ENCODE measurements at regions not wholly inside any gene's neighbourhood (a gene's known extent, or its start where the extent isn't known, plus 50 kb on each side); places are given as distances from the start of the nearest gene placed in this dataset.
"Not testable (repeated sequence)": the region's sequence is repeated elsewhere in the genome, so short reads cannot be mapped to it uniquely, and the experiment has no call there.

DNA sequence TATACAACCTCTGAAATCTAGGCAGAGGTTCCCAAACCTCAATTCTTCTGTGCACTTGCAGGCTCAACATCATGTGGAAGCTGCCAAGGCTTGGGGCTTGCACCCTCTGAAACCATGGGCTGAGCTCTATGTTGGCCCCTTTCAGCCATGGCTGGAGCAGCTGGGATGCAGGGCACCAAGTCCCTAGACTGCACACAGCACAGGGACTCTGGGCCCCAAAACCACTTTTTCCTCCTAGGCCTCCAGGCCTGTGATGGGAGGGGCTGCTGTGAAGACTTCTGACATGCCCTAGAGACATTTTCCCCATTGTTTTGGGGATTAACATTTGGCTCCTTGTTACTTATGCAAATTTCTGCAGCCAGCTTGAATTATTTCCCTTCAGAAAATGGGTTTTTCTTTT lies 250.4 kb downstream of the ERMARD start:
- not testable (repeated sequence) for DNase-seq

DNA sequence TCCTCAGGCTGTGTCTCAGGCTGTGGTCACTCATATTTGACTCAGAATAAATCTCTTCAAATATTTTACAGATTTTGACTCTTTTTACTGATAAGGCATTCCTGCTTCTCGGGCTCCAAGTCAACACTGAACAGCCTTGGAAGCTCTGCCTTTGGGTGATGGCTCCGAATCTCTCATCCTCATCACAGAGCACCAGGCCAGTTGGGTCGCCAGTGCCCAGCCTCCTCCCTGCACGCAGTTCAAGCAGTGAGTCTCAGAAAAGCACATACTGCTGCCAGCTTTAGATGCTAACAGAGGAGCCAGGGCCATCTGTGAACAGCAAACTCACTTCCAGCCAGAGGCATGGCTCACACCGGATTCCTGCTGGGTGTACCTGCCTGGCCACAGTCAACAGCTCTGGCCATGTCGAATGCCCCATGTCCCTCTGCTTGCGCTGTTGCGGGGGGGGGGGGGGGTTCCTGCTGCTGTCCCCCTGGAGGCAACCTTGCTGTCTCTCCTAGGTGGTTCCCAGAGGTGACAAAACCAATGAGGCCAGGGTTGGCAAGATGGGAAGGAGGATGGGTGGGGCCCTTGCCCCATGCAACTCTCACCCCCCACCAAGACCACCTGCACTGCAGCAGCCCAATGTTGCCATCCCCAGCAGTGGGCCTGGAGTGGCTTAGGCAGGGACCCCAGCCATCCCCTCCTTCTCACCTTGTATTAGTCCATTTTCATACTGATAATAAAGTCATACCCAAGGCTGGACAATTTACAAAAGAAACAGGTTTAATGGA lies 248.8 kb downstream of the ERMARD start:
- no peak for DNase-seq

GRCh38 chr6:169999367-169999766 lies 247.9 kb downstream of the ERMARD start:
- DNase-seq: no peak

DNA sequence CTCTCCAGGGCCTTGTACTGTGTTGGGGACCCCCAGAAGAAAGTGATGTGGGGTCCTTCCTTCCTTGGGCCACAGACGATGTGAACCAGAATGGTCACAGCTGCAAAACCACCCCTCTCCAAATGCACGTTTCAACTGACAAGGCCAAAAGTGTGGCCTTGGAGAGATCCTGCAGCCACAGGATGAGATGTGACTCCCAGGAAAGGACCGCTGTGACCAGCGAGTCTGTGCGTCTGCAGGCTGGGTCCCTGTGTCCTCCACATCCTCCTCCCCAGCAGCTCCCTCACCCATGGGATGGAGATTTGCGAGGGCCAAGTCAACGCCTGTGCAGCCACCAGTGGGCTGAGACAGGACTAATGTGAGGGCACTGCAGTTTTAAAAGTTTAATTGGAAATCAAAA lies 247.0 kb downstream of the ERMARD start:
- no peak for DNase-seq

DNA sequence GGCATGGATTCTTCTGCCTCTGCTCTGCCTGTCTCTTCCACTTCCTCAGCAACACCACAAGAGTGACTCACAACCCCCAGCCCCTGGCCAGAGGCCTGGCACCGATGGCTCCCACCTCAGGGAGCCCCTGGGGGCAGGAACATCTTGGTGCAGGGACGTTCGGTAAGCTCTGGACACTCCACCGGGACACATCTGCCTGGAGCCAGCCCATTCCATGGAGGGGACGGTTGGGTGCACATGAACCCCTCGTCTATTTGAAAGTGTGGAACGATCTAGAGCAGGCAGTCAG lies 246.5 kb downstream of the ERMARD start:
- DNase-seq: no peak

- peak in 5 of 51 donors; percentile 11 to 30 (median 17) for DNase-seq
Measured at GRCh38 chr6:169997187-169997929, 245.9 kb downstream of the ERMARD start.

- DNase-seq: no peak
Measured at GRCh38 chr6:169996378-169997051, 245.1 kb downstream of the ERMARD start.

DNA sequence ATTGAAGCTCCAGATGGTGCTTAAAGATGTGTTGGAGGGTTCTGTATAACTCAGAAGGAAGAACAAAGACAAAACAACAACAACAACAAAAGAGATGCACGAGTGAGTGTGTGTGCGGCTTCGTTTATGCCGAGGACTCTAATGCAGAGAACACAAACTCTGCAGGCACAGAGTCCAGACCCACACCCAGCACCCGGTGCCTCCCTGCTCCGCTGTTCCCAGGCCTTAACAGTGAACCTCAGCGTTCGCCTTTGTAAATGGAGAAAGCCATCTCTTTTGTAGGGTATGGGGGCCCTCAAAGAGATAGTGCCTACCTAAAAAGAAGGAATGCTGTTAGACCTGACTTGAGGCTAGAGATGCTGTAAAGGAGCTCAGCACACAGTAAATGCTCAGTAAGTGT lies 243.3 kb downstream of the ERMARD start:
- no peak for DNase-seq

DNA sequence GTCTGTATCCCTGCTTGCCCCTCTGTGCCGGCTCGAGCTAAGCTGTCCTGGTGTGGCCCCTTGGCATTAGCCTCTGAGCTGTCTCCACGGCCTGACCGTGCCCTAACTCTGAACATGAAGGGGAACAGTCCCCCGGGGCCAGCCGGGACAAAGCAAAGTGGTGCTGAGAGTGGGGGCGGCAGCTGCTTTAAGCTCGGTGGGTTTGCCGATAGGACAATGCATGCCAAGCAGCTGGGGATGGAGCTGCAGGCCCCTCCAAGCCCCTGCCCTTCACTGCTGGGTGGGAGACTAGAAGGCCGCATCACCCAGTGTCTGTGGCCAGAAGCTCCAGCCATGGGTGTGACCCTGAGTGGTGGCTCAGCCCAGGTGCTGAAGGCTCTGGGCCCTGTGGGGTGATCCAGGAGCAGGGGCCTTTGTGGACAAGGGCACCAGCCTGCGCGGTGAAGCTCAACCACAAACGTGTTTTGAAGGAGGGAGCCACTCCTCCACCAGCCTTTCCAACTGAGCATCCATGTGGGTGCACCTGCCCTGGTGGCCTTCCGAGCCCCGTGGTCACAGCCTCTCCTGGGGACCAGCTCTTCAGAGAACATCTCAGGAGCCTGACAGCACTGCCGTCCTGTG lies 242.5 kb downstream of the ERMARD start:
- DNase-seq: no peak

- no peak for DNase-seq
Measured at GRCh38 chr6:169991913-169992312, 240.5 kb downstream of the ERMARD start.

GRCh38 chr6:169991031-169991390 lies 239.6 kb downstream of the ERMARD start:
- DNase-seq: no peak

DNA sequence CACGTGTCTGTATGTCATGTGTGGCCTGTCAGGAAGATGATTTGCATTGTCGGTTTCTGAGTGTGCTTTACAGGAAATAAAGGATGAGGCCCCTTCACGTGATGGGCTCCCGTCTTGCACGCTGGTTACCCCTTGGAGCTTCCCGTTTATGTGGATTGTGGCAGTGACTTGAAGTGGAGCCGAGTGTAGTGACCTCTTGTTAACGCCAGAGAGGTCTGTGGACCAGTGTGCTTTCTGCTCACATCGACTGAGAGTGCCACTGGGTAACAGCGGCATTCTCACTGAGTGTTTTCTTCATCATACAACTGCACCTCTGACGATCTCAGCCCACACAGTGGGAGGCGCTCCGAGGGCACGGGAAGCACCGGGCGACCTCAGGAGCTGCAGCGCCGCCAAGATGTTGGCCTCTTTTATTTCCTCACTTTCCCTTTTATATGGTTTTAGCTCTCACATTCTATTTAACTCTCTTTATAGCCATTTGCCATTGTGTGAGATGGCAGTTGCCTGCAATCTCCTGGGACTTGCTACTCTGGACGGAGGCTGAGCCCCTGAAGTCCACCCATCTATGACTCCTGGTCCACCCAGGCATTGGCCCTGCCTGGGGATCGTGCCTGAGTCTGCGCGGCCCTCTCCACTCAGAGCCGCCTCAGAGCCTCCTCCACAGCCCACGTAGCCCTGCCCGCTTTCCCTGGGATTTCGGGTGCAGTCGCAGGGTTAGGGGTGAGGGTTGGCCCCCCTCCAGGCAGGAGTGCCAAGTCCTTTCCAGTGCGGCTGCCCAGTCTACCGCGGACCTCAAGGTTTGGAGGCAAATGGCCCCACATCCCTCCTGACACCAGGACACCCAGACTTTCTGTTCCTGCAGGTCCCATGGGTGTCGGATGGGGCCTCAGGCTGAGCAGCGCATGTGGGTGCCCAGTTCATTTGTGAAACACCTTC lies 238.9 kb downstream of the ERMARD start:
- DNase-seq: peak in 5 of 51 donors; percentile 16 to 39 (median 20)

DNA sequence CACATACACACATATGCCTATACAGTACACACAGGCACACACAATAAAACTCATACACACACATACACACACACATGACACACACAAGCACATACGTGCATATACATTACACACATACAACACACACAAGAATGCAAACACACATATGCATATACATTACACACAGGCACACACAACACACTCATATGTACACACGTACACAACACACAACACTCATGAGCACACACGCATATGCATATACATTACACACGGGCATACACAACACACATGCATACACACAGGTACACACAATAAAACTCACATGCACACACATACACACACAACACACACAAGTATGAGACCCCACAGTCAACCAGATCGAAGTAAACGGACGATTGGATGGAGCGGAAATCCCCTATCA lies 238.2 kb downstream of the ERMARD start:
- no peak for DNase-seq

DNA sequence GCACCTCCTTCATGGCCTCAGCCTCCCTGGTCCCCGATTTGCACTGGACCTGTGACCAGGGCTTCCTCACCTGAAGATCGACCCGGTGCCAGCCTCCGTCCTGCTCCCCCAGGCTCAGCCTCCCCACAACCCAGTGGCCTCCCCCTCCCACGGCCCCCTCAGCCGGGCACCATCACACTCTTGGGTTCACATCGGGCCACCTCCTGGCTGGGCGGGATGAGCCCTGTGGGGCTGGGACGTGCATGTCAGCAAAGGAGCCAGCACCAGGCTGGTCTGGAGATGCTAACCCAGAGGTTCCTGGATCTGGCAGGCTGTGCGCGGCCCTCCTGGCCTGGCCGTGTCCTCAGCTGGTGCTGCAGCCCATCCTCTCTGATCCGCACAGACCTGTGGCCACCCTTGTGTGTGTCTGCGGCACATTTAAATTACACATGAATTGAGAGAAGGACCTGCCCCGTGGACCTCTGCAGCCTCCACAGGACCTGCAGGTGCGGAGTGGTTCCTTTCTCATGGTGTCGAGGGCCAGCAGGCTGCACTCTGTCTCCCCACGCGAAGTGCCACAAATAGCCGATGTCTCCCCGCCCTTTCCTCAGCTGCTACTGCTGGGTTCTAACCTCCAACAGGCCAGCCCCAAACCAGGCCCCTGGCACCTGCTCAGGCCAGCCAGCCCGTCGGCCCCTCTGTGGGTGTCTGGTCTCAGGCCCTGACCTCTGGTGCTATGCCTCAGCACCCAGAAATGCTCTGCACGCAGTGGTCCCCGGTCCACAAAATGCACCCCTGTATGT lies 237.5 kb downstream of the ERMARD start:
- DNase-seq: no peak

GRCh38 chr6:169986848-169987498 lies 235.6 kb downstream of the ERMARD start:
- no peak for DNase-seq

GRCh38 chr6:169986171-169986847 lies 234.9 kb downstream of the ERMARD start:
- DNase-seq: no peak

GRCh38 chr6:169985121-169986015 lies 233.9 kb downstream of the ERMARD start:
- DNase-seq: no peak
